ENCODE measurements at regions not wholly inside any gene's neighbourhood (a gene's known extent, or its start where the extent isn't known, plus 50 kb on each side); places are given as distances from the start of the nearest gene placed in this dataset.

DNA sequence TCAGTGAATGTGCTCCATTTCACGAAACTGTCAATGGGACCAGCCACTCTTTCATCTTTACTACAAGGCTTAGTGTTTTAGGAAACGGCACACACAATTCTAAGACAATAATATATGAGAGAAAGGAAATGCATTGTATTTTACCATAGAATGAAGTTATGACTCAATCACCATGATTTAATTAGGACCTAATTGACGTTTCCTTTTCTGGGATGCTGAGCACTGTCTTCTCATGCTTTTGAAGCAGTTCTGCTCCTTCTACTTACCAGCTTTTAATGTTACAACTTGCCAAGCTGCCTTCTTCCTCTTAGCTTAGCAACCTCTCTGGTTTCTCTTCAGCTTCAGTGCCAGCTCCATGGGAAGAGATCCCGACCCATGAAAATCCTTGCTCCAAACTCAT is 94.3 kb upstream of the SERPINE2 start:
- no peak overlapping the region for H3K4me3 ChIP-seq (replicated peaks in 1 of 2; ENCODE audit: low read depth in 2 of 2, low read length in 2 of 2)
- TF ChIP-seq, protein P1, sequence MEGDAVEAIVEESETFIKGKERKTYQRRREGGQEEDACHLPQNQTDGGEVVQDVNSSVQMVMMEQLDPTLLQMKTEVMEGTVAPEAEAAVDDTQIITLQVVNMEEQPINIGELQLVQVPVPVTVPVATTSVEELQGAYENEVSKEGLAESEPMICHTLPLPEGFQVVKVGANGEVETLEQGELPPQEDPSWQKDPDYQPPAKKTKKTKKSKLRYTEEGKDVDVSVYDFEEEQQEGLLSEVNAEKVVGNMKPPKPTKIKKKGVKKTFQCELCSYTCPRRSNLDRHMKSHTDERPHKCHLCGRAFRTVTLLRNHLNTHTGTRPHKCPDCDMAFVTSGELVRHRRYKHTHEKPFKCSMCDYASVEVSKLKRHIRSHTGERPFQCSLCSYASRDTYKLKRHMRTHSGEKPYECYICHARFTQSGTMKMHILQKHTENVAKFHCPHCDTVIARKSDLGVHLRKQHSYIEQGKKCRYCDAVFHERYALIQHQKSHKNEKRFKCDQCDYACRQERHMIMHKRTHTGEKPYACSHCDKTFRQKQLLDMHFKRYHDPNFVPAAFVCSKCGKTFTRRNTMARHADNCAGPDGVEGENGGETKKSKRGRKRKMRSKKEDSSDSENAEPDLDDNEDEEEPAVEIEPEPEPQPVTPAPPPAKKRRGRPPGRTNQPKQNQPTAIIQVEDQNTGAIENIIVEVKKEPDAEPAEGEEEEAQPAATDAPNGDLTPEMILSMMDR (IDR thresholded peaks at IDR 0.05; ENCODE audit: low read depth, low read length) = no peak
- no peak for DNase-seq (ENCODE audit: low read depth in 2 of 2)

DNA sequence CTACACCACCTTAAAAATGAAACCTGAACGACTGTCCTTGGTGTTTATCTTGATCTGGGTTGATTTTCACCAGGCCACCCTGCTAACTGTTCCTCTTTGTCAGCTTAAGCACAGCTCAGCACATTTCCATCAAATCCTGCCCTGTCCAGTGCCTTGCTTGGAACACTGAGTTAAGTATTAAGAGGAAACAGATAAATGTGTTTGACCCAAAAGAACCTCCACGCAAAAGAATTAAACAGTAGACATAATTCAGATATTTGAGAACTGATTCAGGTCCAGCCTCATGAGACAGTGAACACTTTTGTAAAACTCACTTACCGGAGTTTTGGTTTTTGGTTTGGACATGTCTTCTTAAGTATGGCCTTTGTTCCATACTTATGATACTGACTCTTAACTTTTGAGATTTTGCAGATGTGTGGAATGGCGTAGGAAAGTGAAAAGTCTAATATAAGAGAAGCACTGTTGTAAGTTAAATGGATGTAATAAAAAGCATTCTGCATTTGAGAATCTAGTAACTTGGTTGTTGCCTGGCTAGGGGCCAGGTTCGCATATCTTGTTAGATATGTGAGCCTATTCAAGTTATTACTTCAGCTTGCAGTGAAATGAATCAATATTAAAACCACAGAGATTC is 88.9 kb upstream of the SERPINE2 start:
- TF ChIP-seq, protein P1 (IDR thresholded peaks at IDR 0.05; ENCODE audit: low read depth, low read length) = no peak
- peak; percentile 21 to 53 for DNase-seq (ENCODE audit: low read depth in 2 of 2)

DNA sequence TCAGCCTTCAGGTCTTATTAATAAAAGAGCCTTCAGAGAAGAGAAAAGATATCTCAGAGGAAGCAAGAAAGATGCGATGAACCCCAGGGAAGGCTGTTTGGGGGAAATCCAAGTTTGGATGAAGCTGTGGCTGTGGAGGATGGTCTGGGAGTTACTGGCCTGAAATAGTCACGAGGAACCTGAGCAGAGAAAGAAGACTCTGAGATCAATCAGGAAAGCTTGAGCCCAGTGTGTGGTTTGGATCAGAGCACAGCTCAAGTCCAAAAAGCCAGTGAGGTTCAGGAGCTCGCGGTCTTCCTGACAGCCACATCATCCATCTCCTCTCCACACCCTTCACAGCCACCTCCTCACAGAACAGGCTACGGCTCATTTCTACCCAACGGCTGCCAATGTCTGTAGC is 87.4 kb upstream of the SERPINE2 start:
- no peak for DNase-seq (ENCODE audit: low read depth in 2 of 2)
- H3K4me3 ChIP-seq (replicated peaks in 1 of 2; ENCODE audit: low read depth in 2 of 2, low read length in 2 of 2) = no peak overlapping the region
- TF ChIP-seq, protein P1 (IDR thresholded peaks at IDR 0.05; ENCODE audit: low read depth, low read length) = no peak

More for the DNA sequence above, 88.9 kb upstream of the SERPINE2 start:
- no peak overlapping the region for H3K4me3 ChIP-seq (replicated peaks in 1 of 2; ENCODE audit: low read depth in 2 of 2, low read length in 2 of 2)

DNA sequence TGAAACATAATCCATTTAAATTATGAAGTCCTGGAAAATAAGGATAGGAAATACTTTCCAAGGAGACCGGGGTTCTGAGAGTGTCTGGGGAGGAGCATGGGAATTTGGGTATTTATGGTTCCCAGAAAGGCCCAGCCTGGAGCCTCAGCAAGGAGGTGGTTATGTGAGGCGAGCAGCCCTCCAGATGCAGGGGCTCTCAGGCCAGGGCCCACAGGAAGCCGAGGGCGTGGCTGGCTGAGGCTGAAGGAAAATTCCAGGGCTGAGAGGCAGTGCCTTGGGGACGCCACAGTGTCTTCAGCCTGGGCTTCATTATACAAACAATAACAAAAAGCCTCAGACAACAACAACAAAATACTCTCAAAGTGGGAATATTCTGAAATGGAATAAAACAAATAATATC is 86.9 kb upstream of the SERPINE2 start:
- DNase-seq (ENCODE audit: low read depth in 2 of 2) = no peak

DNA sequence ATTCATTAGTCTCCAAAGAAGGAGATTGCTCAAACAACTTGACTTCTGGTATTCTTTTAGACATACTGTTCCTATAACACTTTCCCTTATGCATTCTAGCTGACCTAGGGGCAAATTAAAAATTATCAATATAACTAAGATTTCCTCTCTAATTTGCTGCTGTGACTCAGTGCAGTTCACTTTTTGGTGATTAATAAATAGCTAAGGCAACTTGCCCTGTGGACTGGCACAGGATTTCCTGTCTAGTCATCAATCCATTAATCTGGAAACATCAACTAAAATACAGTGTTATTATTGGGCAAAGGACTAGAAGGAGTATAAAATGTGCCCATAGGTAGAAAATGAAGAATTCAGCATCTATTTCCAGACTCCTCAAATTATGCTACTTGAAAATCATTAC is 83.5 kb upstream of the SERPINE2 start:
- H3K4me3 ChIP-seq (replicated peaks in 1 of 2; ENCODE audit: low read depth in 2 of 2, low read length in 2 of 2) = no peak overlapping the region
- DNase-seq (ENCODE audit: low read depth in 2 of 2) = peak in 1 of 2 donors; percentile 20
- TF ChIP-seq, protein P1 (IDR thresholded peaks at IDR 0.05; ENCODE audit: low read depth, low read length) = no peak

More for the DNA sequence above, 86.9 kb upstream of the SERPINE2 start:
- no peak overlapping the region for H3K4me3 ChIP-seq (replicated peaks in 1 of 2; ENCODE audit: low read depth in 2 of 2, low read length in 2 of 2)
- TF ChIP-seq, protein P1 (IDR thresholded peaks at IDR 0.05; ENCODE audit: low read depth, low read length) = no peak

DNA sequence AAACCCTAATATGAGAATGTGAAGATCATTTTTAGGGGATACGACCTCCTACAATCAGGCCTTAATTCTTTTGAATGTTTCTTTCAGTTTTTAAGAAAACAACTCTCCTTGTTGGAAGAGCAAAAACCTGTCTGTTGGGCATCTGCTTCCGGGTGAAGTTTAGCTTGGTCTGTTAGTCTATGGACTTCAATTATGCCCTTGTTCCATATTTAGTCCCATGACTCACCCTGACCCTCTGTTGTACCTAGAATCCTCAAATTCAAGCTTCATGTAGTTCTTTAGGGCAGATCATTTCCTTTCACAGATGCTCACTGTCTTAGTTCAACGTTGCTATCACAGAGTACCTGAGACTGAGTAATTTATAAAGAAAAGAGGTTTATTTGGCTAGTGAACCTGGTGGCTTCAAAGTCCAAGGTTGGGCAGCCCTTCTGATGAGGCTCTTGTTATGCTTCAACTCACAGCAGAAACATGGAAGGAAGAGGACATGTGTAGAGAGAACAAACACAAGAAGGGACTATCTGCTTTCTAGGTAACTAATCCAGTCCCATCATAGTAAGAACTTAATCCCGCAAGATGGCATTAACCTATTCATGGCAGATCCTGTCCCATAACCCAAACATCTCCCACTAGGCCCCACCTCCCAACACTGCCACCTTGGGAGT is 82.5 kb upstream of the SERPINE2 start:
- no peak for DNase-seq (ENCODE audit: low read depth in 2 of 2)
- H3K4me3 ChIP-seq (replicated peaks in 1 of 2; ENCODE audit: low read depth in 2 of 2, low read length in 2 of 2) = no peak overlapping the region
- TF ChIP-seq, protein P1 (IDR thresholded peaks at IDR 0.05; ENCODE audit: low read depth, low read length) = no peak

Measured in cardiac fibroblast (primary cell).